CD4-positive, alpha-beta T cell treated with Interleukin-15 for 4 hours (primary cell): ENCODE measurements at regions not wholly inside any gene's neighbourhood (a gene's known extent, or its start where the extent isn't known, plus 50 kb on each side); places are given as distances from the start of the nearest gene placed in this dataset.
"Not testable (repeated sequence)": the region's sequence is repeated elsewhere in the genome, so short reads cannot be mapped to it uniquely, and the experiment has no call there.

Source experiments
- DNase-seq: peaks from one replicate; pipeline ENCODE4 v3.0.0-alpha.2; 2020; ENCODE audit warnings: low spot score

DNA sequence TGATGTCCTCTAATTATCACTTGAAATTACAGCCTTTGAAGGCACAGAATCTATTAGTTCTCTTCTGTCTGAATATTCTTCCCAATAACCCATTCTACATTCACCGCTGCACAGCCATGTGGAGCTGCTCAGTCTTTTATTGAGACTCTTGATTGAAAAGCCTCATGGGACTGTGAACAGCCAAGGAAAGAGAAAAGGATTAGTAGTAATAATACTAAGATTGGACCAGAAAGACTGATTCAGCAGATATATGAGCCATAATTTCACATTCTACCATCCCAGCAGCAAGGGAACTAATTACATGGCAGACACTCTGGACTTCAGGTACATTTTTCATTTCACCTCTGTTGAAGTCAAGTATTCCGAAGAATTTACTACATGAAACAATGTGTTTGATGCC, 2471.7 kb downstream of the ARAP2 start:
- DNase-seq = no peak

DNA sequence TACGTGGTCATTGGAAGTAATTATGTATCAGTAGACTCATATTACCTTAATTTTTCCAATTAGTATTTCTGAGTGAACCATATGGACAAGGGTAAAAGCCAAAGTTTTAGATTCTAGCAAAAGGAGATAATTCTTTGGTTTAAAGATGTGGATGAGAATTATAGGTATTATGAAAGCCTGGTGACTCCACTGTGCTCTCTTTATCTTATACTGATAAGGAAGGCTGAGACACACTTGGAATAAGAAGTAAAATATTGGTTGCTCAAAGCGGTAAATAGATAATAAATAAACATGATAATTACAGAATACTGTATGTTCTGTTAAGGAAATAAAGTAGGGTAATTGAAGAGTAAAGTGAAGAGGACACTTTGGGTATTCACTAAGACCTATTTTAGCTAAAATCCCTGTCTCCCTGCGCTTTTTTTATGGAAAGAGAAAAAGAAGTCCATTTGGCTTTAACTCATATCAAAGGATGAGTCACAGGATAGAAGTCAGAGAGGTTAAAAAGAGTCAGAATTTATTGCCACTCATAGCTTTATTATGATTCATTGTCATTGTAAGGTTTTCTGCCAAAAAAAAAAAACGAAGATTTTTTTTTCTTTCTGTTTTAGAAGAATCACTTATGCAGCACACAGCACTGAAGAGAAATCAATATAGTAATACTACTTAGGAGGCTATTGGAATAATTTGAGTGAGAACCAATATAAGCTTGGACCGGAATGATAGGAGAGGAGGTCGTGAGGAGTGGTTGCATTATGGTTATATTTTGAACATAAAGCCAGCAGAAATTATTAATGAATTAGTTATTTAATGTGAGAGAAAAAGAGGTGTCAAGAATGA, 2463.1 kb downstream of the ARAP2 start:
- no peak for DNase-seq

DNA sequence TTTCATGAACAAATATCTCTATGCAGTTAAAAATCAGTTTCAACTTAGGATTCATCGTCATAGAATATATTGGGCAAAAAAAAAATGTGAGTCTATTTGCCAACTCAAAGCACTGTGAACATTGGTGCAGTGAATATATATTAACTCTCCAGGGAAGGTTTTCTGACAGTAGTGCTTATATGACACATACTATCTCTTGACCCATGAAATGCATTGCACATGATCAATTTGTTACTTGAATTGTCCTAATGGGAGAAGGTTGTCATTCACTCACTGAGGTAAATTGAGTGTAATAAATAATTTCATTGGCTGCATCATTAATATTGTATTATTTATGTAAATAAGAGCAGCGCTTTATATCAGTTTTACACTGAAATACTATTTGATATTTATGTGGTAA, 2458.5 kb downstream of the ARAP2 start:
- no peak for DNase-seq

DNA sequence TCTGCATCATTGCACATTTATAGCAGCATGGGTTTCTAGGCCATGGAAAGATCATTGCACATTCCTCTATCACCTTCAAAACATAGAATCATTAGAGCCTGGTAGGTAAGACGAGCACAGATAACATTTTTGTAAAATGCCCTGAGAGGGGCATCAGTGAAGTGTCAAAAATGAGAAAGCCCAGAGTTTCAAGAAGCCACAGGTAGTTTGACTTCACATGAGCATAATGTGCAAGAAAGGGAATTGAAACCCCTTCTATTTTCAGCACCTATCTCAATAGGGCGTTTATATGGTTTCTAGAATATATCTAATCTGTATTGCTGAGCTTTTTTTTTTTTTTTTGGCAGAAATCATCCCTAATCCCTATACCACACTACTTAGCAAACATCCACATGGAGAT, 2441.7 kb downstream of the ARAP2 start:
- DNase-seq = no peak

DNA sequence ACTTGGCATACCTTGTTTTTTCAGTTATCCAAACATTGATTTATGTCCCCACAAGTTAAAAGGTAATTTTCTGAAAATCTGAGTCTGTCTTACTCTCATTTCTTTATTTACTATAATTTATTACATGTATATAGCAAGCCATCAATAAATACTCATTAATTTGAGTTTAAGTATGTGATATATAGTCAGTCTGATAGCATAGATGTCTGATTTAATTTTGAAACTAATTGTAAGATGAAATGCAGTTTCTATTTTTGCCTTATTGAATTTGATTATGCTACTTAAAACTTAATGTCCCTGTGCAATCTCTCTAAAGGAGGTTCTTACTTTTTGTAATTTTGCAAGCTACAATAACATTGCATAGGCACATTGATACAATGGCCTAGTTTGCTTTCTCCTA, 2418.6 kb downstream of the ARAP2 start:
- DNase-seq = no peak

DNA sequence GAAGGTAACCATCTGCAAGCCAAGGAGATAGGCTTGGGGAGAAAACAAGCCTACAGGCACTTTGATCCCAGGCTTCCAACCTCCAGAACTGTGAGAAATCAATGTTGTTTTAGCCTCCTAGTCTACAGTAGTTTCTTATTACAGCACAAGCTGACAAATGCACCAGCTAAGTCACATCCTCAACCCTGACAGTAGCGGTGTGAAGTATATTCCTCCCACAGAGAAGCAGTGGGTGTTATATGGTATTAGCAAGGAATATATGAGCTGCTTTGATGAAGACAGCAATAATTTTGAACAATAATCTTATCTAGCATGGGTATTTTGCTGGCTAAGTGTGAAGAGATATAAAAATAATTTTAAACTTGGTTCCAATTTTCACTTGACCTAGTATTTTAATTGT, 2415.0 kb downstream of the ARAP2 start:
- not testable (repeated sequence) for DNase-seq

DNA sequence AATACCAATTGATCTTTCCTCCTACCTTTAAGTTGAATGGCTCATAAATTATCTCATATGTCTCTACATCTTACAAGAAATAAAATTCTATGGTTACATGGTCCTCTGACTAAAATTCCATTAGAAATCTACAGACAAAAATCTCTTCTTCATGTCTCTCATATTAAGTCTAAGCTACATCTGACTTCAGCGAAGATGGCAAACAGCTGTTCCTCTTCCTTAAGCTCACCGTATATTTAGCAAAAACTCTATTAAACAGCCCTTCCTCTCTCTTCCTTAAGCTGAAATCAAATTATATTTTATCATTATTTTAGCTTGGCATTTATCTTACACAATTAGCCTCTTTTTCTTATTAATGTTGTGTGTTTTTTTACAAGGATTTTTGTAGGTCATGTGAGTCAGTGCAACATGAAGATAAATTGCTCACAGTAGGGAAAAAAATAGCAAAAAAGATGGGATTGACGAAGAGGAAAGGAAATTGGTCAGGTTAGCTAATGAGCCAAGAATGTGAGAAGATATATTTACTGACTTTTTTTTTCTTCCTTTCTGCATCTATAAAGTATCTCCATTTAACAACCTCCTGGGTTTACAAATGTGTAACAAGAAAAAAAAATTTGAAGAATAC, 2412.8 kb downstream of the ARAP2 start:
- DNase-seq = no peak

DNA sequence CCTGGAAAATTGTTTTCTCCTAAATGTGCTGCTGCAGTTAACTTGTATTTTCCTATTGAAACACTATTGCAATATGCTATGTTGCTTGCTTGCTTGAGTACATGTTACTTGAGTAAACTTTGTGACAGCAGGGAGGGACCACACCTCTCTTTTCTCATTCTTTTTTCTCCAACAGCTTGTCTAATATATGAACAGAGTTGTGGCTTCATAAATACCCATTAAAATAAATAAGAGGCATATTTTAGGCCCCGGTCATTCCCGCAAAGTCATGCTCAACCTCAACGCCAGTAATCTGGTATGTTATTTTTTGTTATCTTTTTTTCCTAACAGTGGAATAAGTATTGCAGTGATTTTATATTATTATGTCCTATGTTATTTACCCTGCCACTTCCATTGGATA, 2408.6 kb downstream of the ARAP2 start:
- not testable (repeated sequence) for DNase-seq

DNA sequence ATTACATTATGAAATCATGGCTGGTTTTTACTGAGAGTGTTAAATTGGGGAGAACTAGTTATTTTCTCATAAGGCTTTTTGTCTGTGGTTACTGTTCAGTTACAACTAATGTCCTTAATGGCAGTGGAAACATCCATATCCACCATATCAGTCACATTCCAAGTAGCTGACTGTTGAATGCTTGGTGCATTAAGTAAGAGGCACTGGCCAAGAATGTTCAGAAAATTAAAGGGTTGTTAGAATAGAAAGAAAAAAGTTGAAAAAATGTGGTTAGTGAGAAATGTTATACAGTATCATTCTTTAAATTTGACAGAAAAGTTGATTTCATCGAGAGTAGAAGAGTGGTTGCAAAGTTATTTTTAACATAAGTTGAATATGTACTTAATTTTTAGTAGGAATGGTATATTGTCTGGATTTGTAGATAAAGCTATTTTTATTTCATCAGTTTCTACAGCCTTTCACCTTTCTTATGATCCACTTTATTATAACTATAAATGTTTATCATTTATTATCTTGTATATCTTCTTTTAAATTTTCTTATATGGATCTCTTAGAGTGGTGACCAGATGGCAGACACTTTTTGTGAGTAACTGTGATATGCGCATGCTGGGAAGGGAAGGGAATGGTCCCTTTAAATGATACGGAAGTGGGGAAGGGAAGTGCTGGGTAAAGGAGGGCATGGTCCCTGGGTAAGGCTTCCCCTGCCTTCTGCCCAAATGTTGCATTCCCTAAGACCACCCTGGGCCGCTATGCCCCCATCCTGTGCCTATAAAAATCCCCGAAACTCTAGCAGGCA, 2407.1 kb downstream of the ARAP2 start:
- no peak for DNase-seq

DNA sequence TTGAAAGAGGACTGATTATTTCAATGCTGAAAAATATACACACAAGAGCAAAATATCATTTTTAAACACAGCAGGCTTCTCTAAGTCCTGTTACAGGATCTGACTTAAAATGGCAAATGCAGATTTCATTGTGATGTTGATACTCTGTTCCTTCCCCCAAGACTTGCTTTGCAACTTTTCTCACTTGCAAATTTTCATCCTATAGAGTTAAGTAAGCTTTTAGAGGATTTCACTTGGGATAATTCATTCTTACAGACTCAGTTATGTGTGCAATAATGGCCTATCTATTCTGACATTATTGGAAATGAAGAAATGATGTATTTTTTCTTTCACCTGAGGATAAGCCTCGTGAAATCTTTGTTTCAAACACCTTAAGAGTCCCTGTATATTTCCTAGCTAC, 2403.2 kb downstream of the ARAP2 start:
- no peak for DNase-seq

DNA sequence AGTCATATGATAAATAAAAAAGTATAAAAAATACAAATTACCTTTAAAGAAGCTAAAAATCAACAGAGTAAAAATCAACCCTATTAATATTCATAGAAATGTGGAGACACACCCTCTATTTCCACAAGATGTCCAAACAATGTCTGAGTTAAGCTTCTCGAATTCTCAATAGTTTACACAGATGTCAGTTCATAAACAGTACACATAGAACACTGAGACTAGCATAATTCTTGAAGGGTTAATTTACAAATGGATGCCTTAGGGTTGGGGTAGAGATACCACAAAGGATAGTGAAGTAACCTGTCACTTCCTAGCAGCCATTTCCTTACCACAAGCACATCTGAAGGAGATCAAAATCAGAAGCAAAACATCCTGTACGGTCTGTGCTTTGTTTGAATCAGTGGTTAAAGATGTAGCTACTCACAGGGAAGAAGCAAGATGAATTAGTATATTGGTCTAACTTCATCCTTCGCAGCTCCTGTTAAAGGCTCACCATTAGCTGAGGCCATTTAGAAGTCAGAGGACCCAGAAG, 2393.9 kb downstream of the ARAP2 start:
- DNase-seq = no peak

DNA sequence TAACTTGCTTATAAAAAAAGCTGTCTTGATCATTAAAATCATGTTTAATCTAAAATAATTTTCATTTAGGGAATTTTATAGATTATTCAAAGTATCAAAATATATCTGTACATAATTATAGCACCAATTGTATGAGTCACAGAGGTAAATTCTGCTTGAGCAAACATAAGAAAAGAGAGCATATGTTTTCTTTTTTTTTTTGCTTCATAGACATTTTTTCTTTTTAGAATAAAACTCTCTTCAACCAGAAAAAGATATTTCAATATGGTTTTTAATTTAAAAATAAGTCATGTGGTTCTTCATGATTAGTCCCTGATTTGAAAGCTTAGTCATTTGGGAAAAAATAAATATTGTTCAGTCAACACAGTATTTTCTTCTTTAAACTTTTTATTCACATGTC, 2390.6 kb downstream of the ARAP2 start:
- not testable (repeated sequence) for DNase-seq

DNA sequence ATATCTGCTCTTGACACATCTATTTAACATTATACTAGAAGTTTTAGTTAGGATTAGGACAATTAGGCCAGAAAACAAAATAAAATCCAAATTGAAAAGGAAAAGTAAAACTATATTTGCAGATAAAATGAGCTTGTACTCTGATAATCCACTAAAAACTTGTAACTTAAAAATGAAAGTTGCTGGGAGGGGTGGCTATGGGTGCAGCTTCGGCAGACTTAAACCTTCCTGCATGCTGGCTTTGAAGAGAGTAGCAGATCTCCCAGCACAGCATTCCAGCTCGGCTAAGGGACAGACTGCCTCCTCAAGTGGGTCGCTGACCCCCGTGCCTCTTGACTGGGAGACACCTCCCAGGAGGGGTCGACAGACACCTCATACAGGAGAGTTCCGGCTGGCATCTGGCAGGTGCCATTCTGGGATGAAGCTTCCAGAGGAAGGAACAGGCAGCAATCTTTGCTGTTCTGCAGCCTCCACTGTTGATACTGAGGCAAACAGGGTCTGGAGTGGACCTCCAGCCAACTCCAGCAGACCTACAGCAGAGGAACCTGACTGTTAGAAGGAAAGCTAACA, 2379.9 kb downstream of the ARAP2 start:
- DNase-seq = no peak

DNA sequence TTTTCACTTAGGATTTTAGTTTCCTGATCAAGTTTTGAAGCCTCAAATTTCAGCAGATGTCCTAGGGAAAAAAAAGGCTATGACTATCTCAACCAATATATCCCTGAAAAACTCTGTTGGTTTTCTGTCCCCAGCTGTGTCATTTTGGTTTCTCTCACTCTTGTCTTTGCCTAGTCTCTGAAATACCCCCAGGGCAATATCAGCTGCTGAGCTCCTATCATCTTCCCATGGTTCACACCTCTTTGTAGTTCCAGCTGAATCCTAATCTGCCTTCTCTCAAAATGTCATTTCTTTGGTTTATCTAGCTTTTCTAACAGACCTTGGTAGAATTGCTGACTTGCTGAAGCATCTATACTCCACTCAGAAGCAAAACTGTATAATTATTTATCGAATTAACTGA, 2370.5 kb downstream of the ARAP2 start:
- DNase-seq = no peak

DNA sequence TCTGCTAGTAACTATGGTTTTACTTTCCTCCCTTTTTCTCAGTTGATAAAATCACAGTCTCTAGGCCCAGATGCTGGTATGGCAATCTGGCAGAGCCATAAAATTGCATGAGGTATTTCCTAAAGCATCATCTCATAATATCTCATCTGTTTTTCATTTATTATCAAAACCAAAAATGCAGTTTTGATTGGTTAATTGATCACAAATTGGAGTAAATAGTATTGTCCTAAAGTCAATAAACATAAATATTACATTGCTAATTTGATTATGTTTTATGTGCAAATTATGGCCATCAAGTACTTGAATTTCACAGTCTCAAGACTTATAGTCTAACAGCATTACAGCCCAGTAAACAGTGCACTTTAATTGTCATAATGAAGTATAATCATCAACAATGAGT, 2365.6 kb downstream of the ARAP2 start:
- no peak for DNase-seq

DNA sequence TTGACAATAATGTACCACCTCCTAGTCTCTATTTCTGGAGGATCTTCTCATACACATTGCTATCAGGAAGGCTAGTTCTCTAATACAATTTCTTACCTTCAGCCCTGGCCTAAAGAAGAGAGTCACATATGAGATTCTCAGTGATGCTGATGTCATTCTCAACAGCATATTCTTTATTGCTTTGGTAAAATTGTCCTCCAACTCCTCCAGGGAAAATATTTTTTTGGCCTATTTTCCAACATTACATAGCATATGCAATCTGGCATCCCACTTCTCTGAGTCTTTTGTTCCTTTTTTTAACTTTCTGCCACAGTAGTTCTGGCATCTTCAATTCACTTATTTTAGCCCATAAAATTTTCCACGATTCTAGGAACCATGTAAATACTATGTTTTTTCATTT, 2363.1 kb downstream of the ARAP2 start:
- no peak for DNase-seq

DNA sequence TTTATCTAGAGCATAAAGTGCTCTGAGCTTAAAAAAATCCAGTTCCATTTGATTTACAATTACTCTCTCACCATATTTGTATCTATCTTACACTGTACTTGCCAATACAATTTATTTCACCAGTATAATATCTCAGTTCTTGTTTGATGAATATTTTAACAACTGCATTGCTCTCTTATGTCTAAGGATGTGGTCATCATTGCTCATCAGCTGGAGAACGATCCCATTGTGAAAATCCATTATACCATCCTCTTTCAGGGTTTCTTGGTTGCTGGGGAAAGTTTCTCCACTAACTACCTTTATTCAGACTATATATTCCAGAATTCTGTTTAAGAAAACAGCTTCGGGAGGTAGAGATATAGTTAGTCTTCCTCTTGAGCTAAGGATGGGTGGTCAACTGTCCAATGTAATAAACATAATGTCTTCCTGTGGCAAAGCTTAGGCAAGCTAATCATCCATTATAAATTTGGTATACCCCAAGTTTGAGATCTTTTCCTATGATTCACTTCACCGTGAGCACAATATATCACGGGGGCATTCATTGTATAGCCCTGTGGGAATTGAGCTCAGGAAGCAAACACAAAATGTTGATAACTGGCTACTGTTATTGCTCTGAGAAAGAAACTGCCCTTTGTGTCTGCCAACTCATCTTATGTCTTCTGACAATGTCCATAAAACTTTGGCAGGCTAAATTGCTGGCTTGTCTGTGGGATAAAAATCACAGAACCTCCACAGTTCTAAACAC, 2361.9 kb downstream of the ARAP2 start:
- no peak for DNase-seq

DNA sequence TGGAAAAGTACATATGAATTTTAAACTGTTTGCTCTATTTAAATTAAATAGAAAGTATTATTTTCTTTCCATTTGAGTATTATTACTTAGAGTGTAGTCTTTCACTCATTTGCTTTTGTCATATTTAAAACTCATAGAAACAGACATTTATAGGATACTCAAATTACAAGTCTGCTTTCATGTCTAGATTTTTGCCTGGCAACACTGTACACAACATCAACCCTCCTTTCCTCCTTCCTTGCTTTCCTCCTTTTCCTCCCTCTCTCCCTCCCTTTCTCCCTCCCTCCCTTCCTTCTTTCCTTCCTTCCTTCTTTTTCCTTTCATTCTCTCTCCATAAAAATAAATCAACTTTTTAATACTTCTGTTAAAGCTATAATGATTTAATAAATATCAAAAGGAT, 2361.2 kb downstream of the ARAP2 start:
- no peak for DNase-seq

DNA sequence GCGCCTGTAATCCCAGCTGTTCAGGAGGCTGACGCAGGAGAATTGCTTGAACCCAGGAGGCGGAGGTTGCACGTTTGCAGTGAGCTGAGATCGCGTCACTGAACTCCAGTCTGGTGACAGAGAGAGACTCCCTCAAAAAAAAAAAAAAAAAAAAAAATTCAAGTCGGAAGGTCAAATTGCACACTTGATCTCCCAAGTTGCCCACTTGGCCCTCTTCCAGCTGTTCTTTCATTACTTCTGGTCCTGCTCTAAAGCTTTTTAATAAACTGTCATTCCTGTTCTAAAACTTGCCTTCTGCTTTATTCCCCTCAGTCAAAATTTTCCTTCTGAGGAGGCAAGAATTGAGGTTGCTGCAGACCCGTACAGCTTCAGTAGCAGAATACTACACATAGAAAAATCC, 2358.0 kb downstream of the ARAP2 start:
- DNase-seq = no peak

DNA sequence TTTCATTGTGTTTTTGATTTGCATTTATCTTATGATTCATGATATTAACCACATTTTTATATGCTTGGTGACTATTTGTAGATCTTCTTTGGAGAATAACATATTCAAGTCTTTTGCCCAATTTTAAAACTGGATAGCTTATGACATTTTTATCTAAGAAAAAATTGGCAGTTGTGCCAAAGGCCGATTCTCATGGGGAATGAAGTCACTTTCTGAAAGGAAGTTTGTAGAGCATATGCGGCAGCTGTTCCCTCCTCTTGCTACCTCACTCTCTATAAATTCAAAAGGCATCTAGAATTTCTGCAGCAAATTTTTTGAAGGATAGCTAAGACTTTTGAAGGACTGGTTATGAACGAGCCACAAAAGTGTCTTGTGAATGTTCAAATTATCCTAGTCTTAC, 2353.5 kb downstream of the ARAP2 start:
- no peak for DNase-seq

DNA sequence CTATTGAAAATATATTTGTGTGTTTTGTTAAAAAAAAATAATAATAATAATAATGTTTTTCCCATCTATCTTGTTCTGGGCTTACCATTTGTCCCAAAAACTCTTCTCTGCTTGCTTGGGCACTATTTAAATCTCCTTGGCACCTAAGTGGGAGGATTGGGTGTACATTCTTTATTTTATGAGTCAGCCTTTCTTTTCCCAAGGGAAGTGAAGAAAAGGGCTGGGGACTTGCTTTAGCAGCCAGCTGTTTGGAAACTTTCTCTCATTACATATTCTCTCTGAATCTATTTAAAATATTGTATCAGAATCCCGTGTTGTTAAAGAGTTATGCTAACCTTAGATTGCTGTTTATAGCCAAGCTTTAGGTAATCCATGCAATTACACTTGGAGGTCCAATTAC, 2332.4 kb downstream of the ARAP2 start:
- DNase-seq = no peak

DNA sequence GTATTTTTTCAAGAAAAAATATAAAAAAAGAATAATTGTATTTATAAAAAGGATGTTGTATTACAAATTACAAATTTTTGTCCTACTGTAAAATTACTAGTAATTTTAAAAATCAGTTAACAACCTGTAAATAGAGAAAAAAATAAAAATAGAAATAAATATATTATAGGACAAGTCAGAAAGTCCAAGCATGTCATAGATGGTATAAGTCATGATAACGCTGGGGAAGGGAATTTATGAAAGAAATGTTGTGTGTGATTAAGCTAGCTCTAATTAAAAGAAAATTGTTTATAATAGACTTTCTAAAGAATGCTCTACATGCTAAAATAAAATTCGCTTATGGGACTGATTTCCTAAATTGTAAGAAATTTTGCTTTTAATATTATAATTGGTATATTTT, 2329.9 kb downstream of the ARAP2 start:
- DNase-seq = no peak
